Neuronal stem cell (in vitro differentiated cells): ENCODE measurements at regions not wholly inside any gene's neighbourhood (a gene's known extent, or its start where the extent isn't known, plus 50 kb on each side); places are given as distances from the start of the nearest gene placed in this dataset.

Experiments
- DNase-seq: peaks from one replicate; pipeline ENCODE4 v3.0.0-alpha.2; 2013; ENCODE audit warnings: low spot score
- H2AFZ ChIP-seq: one replicate; pipeline ENCODE4 v1.6.1; 2013; ENCODE audit warnings: mild to moderate bottlenecking, low read length, inconsistent platforms
- H2AK5ac ChIP-seq: 2 replicates; pipeline ENCODE4 v1.6.1; 2013; ENCODE audit warnings: low read depth, mild to moderate bottlenecking, inconsistent platforms, low read length, moderate library complexity, mixed read lengths
- H2BK120ac ChIP-seq: 2 replicates; pipeline ENCODE4 v1.6.1; 2013; ENCODE audit warnings: low read depth, mild to moderate bottlenecking, inconsistent platforms, low read length, moderate library complexity, mixed read lengths
- H2BK12ac ChIP-seq: one replicate; pipeline ENCODE4 v1.6.1; 2013; ENCODE audit warnings: low read length, inconsistent platforms
- H2BK15ac ChIP-seq: 2 replicates; pipeline ENCODE4 v1.6.1; 2013; ENCODE audit warnings: mild to moderate bottlenecking, low read length, inconsistent platforms, mixed read lengths
- H2BK5ac ChIP-seq: one replicate; pipeline ENCODE4 v1.6.1; 2013; ENCODE audit warnings: inconsistent platforms, mild to moderate bottlenecking, low read length, moderate library complexity
- H3K14ac ChIP-seq: one replicate; pipeline ENCODE4 v1.6.1; 2013; ENCODE audit warnings: low read length, inconsistent platforms
- H3K18ac ChIP-seq: 2 replicates; pipeline ENCODE4 v1.6.1; 2013; ENCODE audit warnings: low read length, inconsistent platforms
- H3K23ac ChIP-seq: 2 replicates; pipeline ENCODE4 v1.6.1; 2013; ENCODE audit warnings: low read depth, mild to moderate bottlenecking, mixed read lengths, low read length, inconsistent platforms; ENCODE audit not compliant: poor library complexity
- H3K27ac ChIP-seq: replicated peaks from 3 replicates; pipeline ENCODE4 v1.5.1; 2013; ENCODE audit warnings: low read length, inconsistent platforms
- H3K27me3 ChIP-seq, 3 experiments: 2 replicates each; pipeline ENCODE4 v1.6.1; 2013; ENCODE audit warnings: low read length in 3 of 3, mild to moderate bottlenecking in 2 of 3, inconsistent platforms in 1 of 3, low read depth in 1 of 3, mixed read lengths in 1 of 3, moderate library complexity in 1 of 3; ENCODE audit not compliant: control insufficient read depth in 3 of 3, insufficient read depth in 3 of 3
- H3K36me3 ChIP-seq, 2 donors: replicated peaks in 1 of 2; 2 replicates each; pipeline ENCODE4 v1.6.1; 2013; ENCODE audit warnings: low read length in 2 of 2; ENCODE audit not compliant: control insufficient read depth in 2 of 2, insufficient read depth in 2 of 2
- H3K4ac ChIP-seq: 2 replicates; pipeline ENCODE4 v1.6.1; 2013; ENCODE audit warnings: inconsistent platforms, mild to moderate bottlenecking, low read length, moderate library complexity
- H3K4me1 ChIP-seq, 2 donors: 1 replicate in 1 of 2; 2 replicates in 1 of 2; pipeline ENCODE4 v1.6.1; 2013; ENCODE audit warnings: low read length in 2 of 2, low read depth in 1 of 2; ENCODE audit not compliant: control insufficient read depth in 2 of 2, insufficient read depth in 1 of 2
- H3K4me2 ChIP-seq: one replicate; pipeline ENCODE4 v1.6.1; 2013; ENCODE audit warnings: mild to moderate bottlenecking, low read length, inconsistent platforms; ENCODE audit not compliant: insufficient read depth, poor library complexity, severe bottlenecking
- H3K4me3 ChIP-seq, 2 donors: 2 replicates each; pipeline ENCODE4 v1.5.1; 2013; ENCODE audit warnings: low read length in 2 of 2, mild to moderate bottlenecking in 2 of 2, inconsistent platforms in 1 of 2, moderate library complexity in 1 of 2
- H3K79me1 ChIP-seq: one replicate; pipeline ENCODE4 v1.6.1; 2013; ENCODE audit warnings: low read depth, mild to moderate bottlenecking, inconsistent platforms, low read length, moderate library complexity
- H3K9ac ChIP-seq: one replicate; pipeline ENCODE4 v1.6.1; 2013; ENCODE audit warnings: mild to moderate bottlenecking, low read depth, low read length, inconsistent platforms; ENCODE audit not compliant: poor library complexity
- H3K9me3 ChIP-seq, 2 donors: replicated peaks in 1 of 2; 2 replicates each; pipeline versions ENCODE3 to v1.6.1; 2013; ENCODE audit warnings: low read length in 2 of 2, mild to moderate bottlenecking in 2 of 2, inconsistent platforms in 1 of 2, low read depth in 1 of 2, mixed read lengths in 1 of 2, moderate library complexity in 1 of 2; ENCODE audit not compliant: control insufficient read depth in 2 of 2, insufficient read depth in 1 of 2
- H4K8ac ChIP-seq: one replicate; pipeline ENCODE4 v1.6.1; 2013; ENCODE audit warnings: low read depth, mild to moderate bottlenecking, inconsistent platforms, low read length, moderate library complexity
- H4K91ac ChIP-seq: one replicate; pipeline ENCODE4 v1.6.1; 2013; ENCODE audit warnings: low read length, low read depth, mild to moderate bottlenecking, inconsistent platforms; ENCODE audit not compliant: poor library complexity
- WGBS, 2 donors: extraction: QIAGEN DNeasy Blood & Tissue Kit; methylation state at CpG; one replicate each; pipeline ENCODE4 v1.1.7; 2013; ENCODE audit warnings: missing lambda C conversion rate in 2 of 2, mixed read lengths in 1 of 2; ENCODE audit not compliant: insufficient read length in 2 of 2, insufficient replicate concordance in 1 of 2; ENCODE audit errors: extremely low coverage in 2 of 2; 5-methylcytosine and 5-hydroxymethylcytosine counted together

DNA sequence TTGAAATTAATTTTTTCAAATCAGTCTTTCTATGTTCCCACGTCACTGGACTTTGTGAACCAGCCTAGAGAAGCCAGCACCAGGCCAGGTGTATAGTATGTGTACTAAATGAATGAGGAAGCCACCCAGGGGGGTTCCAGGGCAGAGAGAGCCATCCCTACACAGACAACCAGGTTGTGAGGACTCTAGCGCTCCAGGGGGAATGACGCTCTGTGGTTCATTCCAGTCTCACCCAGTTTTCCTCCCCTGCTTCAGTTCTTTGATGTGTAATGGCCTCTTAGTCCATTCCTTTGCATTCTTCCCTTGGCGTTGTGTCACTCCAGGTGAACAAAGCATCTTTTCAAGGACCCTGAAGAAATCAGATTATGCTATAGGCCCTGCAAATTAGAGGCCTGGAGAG is 330.6 kb downstream of the NSG2 start:
- H3K27me3 ChIP-seq: no peaks in the 10 kb centered on the region
- H4K8ac ChIP-seq: no peak overlapping the region
- H2AK5ac ChIP-seq: no peak overlapping the region
- no peak overlapping the region for H3K4me3 ChIP-seq
- H3K9me3 ChIP-seq: no peaks in the 10 kb centered on the region
- H3K79me1 ChIP-seq: no peaks in the 10 kb centered on the region
- H2BK120ac ChIP-seq: no peak overlapping the region
- no peak overlapping the region for H3K9ac ChIP-seq
- no peaks in the 10 kb centered on the region for H3K4me1 ChIP-seq
- H3K23ac ChIP-seq: no peak overlapping the region
- no peak for DNase-seq
- no peak overlapping the region for H3K18ac ChIP-seq
- H2BK5ac ChIP-seq: no peak overlapping the region
- H3K4ac ChIP-seq: no peak overlapping the region
- no peaks in the 10 kb centered on the region for H3K36me3 ChIP-seq
- no peak overlapping the region for H2BK12ac ChIP-seq
- no peak overlapping the region for H2BK15ac ChIP-seq
- no CpG with 5 or more reads among the region's 4 CpGs for WGBS, 2 donors
- H4K91ac ChIP-seq: no peak overlapping the region
- no peak overlapping the region for H3K4me2 ChIP-seq
- H2AFZ ChIP-seq: no peak overlapping the region
- H3K27ac ChIP-seq: no peak overlapping the region
- H3K14ac ChIP-seq: no peak overlapping the region

- Histone ChIP-seq H3K79me1 (no peaks in the 10 kb centered on the region), H3K9me3 (no peaks in the 10 kb centered on the region), H3K4me3 (no peak overlapping the region), H3K9ac (no peak overlapping the region), H3K4me1 (no peaks in the 10 kb centered on the region), H3K4ac (no peak overlapping the region), H2BK120ac (no peak overlapping the region), H2AK5ac (no peak overlapping the region), H2BK5ac (no peak overlapping the region), H3K27ac (no peak overlapping the region), H2BK15ac (no peak overlapping the region), H3K18ac (no peak overlapping the region), H2BK12ac (no peak overlapping the region), H3K36me3 (no peaks in the 10 kb centered on the region), H3K4me2 (no peak overlapping the region), H3K27me3 (no peaks in the 10 kb centered on the region), H4K91ac (no peak overlapping the region), H3K14ac (no peak overlapping the region), H3K23ac (no peak overlapping the region), H4K8ac (no peak overlapping the region), H2AFZ (no peak overlapping the region)
- DNase-seq: no peak
- WGBS, 2 donors: no CpG with 5 or more reads among the region's 6 CpGs
Measured at GRCh38 chr5:174376726-174377373, 331.3 kb downstream of the NSG2 start.

DNA sequence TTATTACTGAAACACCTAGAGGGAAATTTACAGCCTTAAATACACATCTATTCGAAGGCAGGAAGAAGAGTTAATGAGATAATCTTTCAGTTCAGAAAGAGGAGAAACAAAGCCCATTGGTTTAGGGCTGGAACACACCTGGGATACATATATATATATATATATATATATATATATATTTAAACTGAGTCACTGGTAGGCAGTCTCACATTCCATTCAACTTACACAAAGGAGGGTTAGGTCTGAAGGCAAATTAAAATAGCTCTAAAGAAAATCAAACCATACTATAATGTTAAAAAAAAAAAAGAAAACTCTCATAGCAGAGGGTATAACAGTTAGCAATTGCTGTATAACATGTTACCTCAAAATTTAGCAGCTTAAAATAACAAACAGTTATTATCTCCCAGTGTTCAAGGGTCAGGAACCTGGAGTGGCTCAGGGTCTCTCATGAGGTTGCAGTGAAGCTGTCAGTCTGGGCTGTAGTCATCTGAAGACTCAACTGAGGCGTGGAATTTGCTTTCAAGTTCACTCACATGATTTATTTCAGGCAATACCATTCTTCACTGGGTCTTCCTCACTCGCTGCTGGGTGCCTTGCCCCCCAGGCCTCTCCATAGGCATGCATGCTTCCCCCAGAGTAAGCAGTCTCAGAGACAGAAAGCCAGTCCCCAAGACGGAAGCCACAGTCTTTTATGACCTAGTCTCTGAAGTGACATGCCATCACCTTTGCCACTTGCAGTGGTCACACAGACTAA is 332.8 kb downstream of the NSG2 start:
- no peak overlapping the region for H4K8ac ChIP-seq
- H3K23ac ChIP-seq: no peak overlapping the region
- H3K9ac ChIP-seq: no peak overlapping the region
- no peaks in the 10 kb centered on the region for H3K9me3 ChIP-seq
- no peaks in the 10 kb centered on the region for H3K36me3 ChIP-seq
- H4K91ac ChIP-seq: no peak overlapping the region
- H3K27me3 ChIP-seq: no peaks in the 10 kb centered on the region
- H3K27ac ChIP-seq: no peak overlapping the region
- no peak overlapping the region for H2BK5ac ChIP-seq
- no peak overlapping the region for H3K14ac ChIP-seq
- H2BK15ac ChIP-seq: no peak overlapping the region
- H3K79me1 ChIP-seq: no peaks in the 10 kb centered on the region
- H3K4me1 ChIP-seq: no peaks in the 10 kb centered on the region
- no peak overlapping the region for H2BK120ac ChIP-seq
- no CpG with 5 or more reads among the region's 4 CpGs for WGBS, 2 donors
- DNase-seq: no peak
- no peak overlapping the region for H3K18ac ChIP-seq
- no peak overlapping the region for H2AK5ac ChIP-seq
- H3K4me2 ChIP-seq: no peak overlapping the region
- H3K4me3 ChIP-seq: no peak overlapping the region
- no peak overlapping the region for H2AFZ ChIP-seq
- H2BK12ac ChIP-seq: no peak overlapping the region
- no peak overlapping the region for H3K4ac ChIP-seq

DNA sequence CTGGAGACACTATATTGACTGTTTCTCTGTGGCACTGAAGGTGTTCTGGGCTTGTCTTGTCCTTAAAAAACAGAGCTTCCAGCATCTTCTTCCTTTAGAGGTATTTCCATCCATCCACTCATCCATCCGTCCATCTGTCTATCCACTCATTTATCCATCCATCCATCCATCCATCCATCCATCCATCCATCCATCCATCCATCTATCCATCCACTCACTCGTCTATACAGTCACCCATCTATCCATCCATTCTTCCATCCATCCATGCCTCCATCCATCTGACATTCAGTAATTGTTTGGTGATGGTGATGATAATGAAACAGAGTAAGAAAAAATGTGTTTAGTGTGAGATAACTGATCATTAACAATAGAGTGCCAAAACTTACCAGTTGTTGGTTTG is 334.8 kb downstream of the NSG2 start:
- Histone ChIP-seq H3K36me3 (no peaks in the 10 kb centered on the region), H3K18ac (no peak overlapping the region), H2BK5ac (no peak overlapping the region), H3K4ac (no peak overlapping the region), H3K27me3 (no peaks in the 10 kb centered on the region), H4K8ac (no peak overlapping the region), H4K91ac (no peak overlapping the region), H3K4me3 (no peak overlapping the region), H2AK5ac (no peak overlapping the region), H3K27ac (no peak overlapping the region), H3K9me3 (no peaks in the 10 kb centered on the region), H2BK12ac (no peak overlapping the region), H2BK120ac (no peak overlapping the region), H2AFZ (no peak overlapping the region), H3K9ac (no peak overlapping the region), H3K14ac (no peak overlapping the region), H2BK15ac (no peak overlapping the region), H3K4me2 (no peak overlapping the region), H3K4me1 (peaks cover 0 to 2% of the 10 kb centered on the region in 2 donors), H3K79me1 (no peaks in the 10 kb centered on the region), H3K23ac (no peak overlapping the region)
- 100% methylated on average over 1 of the region's 2 CpGs; no CpG with 5 or more reads in 1 of the 2 donors for WGBS, 2 donors
- DNase-seq: no peak
